Duodenal mucosa (tissue), 2 donors: ENCODE measurements at regions not wholly inside any gene's neighbourhood (a gene's known extent, or its start where the extent isn't known, plus 50 kb on each side); places are given as distances from the start of the nearest gene placed in this dataset.

Source experiments
- H3K27ac ChIP-seq: one replicate; pipeline ENCODE4 v1.7.0; 2013; ENCODE audit warnings: low read depth, low read length
- H3K27me3 ChIP-seq, 2 donors: one replicate each; pipeline ENCODE4 v1.7.0; 2013; ENCODE audit warnings: low read length in 2 of 2, control low read depth in 1 of 2; ENCODE audit not compliant: insufficient read depth in 2 of 2, control insufficient read depth in 1 of 2
- H3K36me3 ChIP-seq, 2 donors: one replicate each; pipeline ENCODE4 v1.7.0; 2013; ENCODE audit warnings: low read length in 2 of 2, control low read depth in 1 of 2; ENCODE audit not compliant: insufficient read depth in 2 of 2, control insufficient read depth in 1 of 2
- H3K4me1 ChIP-seq, 2 donors: one replicate each; pipeline ENCODE4 v1.7.0; 2013; ENCODE audit warnings: low read length in 2 of 2, control low read depth in 1 of 2; ENCODE audit not compliant: insufficient read depth in 2 of 2, control insufficient read depth in 1 of 2
- H3K4me3 ChIP-seq, 2 donors: one replicate each; pipeline ENCODE4 v1.7.0; 2013; ENCODE audit warnings: low read length in 2 of 2, low read depth in 1 of 2
- H3K9ac ChIP-seq, 2 donors: one replicate each; pipeline ENCODE4 v1.7.0; 2013; ENCODE audit warnings: low read length in 2 of 2, low read depth in 1 of 2
- H3K9me3 ChIP-seq, 2 donors: one replicate each; pipeline ENCODE4 v1.7.0; 2013; ENCODE audit warnings: low read length in 2 of 2, control low read depth in 1 of 2; ENCODE audit not compliant: control insufficient read depth in 1 of 2

- Histone ChIP-seq H3K36me3 (no peaks in the 10 kb centered on the region), H3K27ac (no peak overlapping the region), H3K9ac (no peak overlapping the region), H3K27me3 (no peaks in the 10 kb centered on the region), H3K4me3 (no peak overlapping the region), H3K9me3 (no peaks in the 10 kb centered on the region), H3K4me1 (no peaks in the 10 kb centered on the region)
Measured at GRCh38 chr2:17104454-17104853, 413.8 kb downstream of the RAD51AP2 start.

GRCh38 chr2:17101596-17101995 is 416.6 kb downstream of the RAD51AP2 start:
- no peak overlapping the region for H3K4me3 ChIP-seq
- no peaks in the 10 kb centered on the region for H3K36me3 ChIP-seq
- H3K4me1 ChIP-seq, result no peaks in the 10 kb centered on the region
- H3K9ac ChIP-seq, result no peak overlapping the region
- no peaks in the 10 kb centered on the region for H3K9me3 ChIP-seq
- no peak overlapping the region for H3K27ac ChIP-seq
- H3K27me3 ChIP-seq, result no peaks in the 10 kb centered on the region

GRCh38 chr2:17101091-17101490 is 417.1 kb downstream of the RAD51AP2 start:
- no peaks in the 10 kb centered on the region for H3K9me3 ChIP-seq
- no peaks in the 10 kb centered on the region for H3K27me3 ChIP-seq
- H3K4me1 ChIP-seq, result no peaks in the 10 kb centered on the region
- H3K9ac ChIP-seq, result no peak overlapping the region
- H3K27ac ChIP-seq, result no peak overlapping the region
- no peaks in the 10 kb centered on the region for H3K36me3 ChIP-seq
- no peak overlapping the region for H3K4me3 ChIP-seq

GRCh38 chr2:17095340-17095739 is 422.9 kb downstream of the RAD51AP2 start:
- Histone ChIP-seq H3K36me3 (no peaks in the 10 kb centered on the region), H3K4me3 (no peak overlapping the region), H3K9me3 (no peaks in the 10 kb centered on the region), H3K4me1 (no peaks in the 10 kb centered on the region), H3K9ac (no peak overlapping the region), H3K27ac (no peak overlapping the region), H3K27me3 (no peaks in the 10 kb centered on the region)

- no peaks in the 10 kb centered on the region for H3K4me1 ChIP-seq
- H3K9ac ChIP-seq, result no peak overlapping the region
- no peak overlapping the region for H3K4me3 ChIP-seq
- no peaks in the 10 kb centered on the region for H3K36me3 ChIP-seq
- no peaks in the 10 kb centered on the region for H3K27me3 ChIP-seq
- no peak overlapping the region for H3K27ac ChIP-seq
- H3K9me3 ChIP-seq, result no peaks in the 10 kb centered on the region
Measured at GRCh38 chr2:17093712-17094111, 424.5 kb downstream of the RAD51AP2 start.

GRCh38 chr2:17086990-17087389 is 421.4 kb upstream of the CYRIA start:
- Histone ChIP-seq H3K9ac (no peak overlapping the region), H3K4me1 (no peaks in the 10 kb centered on the region), H3K27me3 (no peaks in the 10 kb centered on the region), H3K9me3 (no peaks in the 10 kb centered on the region), H3K4me3 (no peak overlapping the region), H3K36me3 (no peaks in the 10 kb centered on the region), H3K27ac (no peak overlapping the region)

GRCh38 chr2:17085546-17086202 is 420.0 kb upstream of the CYRIA start:
- Histone ChIP-seq H3K9ac (no peak overlapping the region), H3K27me3 (no peaks in the 10 kb centered on the region), H3K9me3 (no peaks in the 10 kb centered on the region), H3K27ac (no peak overlapping the region), H3K36me3 (no peaks in the 10 kb centered on the region), H3K4me3 (no peak overlapping the region), H3K4me1 (no peaks in the 10 kb centered on the region)

GRCh38 chr2:17084877-17085276 is 419.2 kb upstream of the CYRIA start:
- no peaks in the 10 kb centered on the region for H3K4me1 ChIP-seq
- no peaks in the 10 kb centered on the region for H3K9me3 ChIP-seq
- H3K4me3 ChIP-seq, result no peak overlapping the region
- no peaks in the 10 kb centered on the region for H3K27me3 ChIP-seq
- no peaks in the 10 kb centered on the region for H3K36me3 ChIP-seq
- no peak overlapping the region for H3K9ac ChIP-seq
- H3K27ac ChIP-seq, result no peak overlapping the region

GRCh38 chr2:17083902-17084301 is 418.3 kb upstream of the CYRIA start:
- Histone ChIP-seq H3K4me3 (no peak overlapping the region), H3K36me3 (no peaks in the 10 kb centered on the region), H3K27ac (no peak overlapping the region), H3K27me3 (no peaks in the 10 kb centered on the region), H3K9ac (no peak overlapping the region), H3K9me3 (peaks cover 4 to 7% of the 10 kb centered on the region in 2 donors), H3K4me1 (no peaks in the 10 kb centered on the region)

- Histone ChIP-seq H3K4me3 (no peak overlapping the region), H3K9me3 (peaks cover 4 to 7% of the 10 kb centered on the region in 2 donors), H3K4me1 (no peaks in the 10 kb centered on the region), H3K27ac (no peak overlapping the region), H3K36me3 (no peaks in the 10 kb centered on the region), H3K27me3 (no peaks in the 10 kb centered on the region), H3K9ac (no peak overlapping the region)
Measured at GRCh38 chr2:17079262-17079661, 413.6 kb upstream of the CYRIA start.

GRCh38 chr2:17076533-17076932 is 410.9 kb upstream of the CYRIA start:
- H3K9ac ChIP-seq, result no peak overlapping the region
- no peak overlapping the region for H3K4me3 ChIP-seq
- H3K36me3 ChIP-seq, result no peaks in the 10 kb centered on the region
- H3K27ac ChIP-seq, result no peak overlapping the region
- no peaks in the 10 kb centered on the region for H3K4me1 ChIP-seq
- H3K27me3 ChIP-seq, result no peaks in the 10 kb centered on the region
- H3K9me3 ChIP-seq, result peaks cover 4 to 7% of the 10 kb centered on the region in 2 donors
